Uterus (tissue), 2 donors: ENCODE measurements at regions not wholly inside any gene's neighbourhood (a gene's known extent, or its start where the extent isn't known, plus 50 kb on each side); places are given as distances from the start of the nearest gene placed in this dataset.

Experiments used
- POLR2A ChIP-seq, 2 donors: fragments of 450-650 bp; IDR thresholded peaks; one replicate each; pipeline ENCODE4 v1.6.1; 2016; ENCODE audit warnings: antibody characterized with exemption in 2 of 2, mild to moderate bottlenecking in 1 of 2, moderate library complexity in 1 of 2
- TF ChIP-seq, protein P1 (sequence below), 4 experiments: fragments of 200-600 bp in 2 of 4; fragments of 450-650 bp in 2 of 4; sonication (generic) in 2 of 4; IDR thresholded peaks; one replicate each; pipeline ENCODE4 v1.5.1; 2016 to 2019; ENCODE audit warnings: antibody characterized with exemption in 4 of 4, mild to moderate bottlenecking in 2 of 4, moderate library complexity in 1 of 4

DNA sequence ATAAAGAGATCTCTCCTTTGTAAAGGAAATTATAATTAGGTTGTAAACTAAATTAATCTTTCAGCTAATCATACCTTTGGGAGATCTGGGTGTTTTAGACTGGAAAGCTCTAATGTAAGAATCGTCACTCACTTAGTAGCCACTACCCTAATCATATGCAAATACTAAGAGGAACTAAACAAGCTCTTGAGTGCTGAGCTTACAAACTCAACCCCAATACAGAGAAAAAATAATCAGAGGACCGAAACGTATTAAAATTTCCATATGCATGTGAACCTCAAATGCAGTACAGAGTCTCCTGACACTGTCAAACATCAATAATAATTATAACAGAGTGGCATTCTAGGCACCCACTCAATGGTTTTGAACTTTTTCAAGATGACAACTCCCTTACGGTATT, 235.3 kb upstream of the FOXN3 start:
- TF ChIP-seq, protein P1, sequence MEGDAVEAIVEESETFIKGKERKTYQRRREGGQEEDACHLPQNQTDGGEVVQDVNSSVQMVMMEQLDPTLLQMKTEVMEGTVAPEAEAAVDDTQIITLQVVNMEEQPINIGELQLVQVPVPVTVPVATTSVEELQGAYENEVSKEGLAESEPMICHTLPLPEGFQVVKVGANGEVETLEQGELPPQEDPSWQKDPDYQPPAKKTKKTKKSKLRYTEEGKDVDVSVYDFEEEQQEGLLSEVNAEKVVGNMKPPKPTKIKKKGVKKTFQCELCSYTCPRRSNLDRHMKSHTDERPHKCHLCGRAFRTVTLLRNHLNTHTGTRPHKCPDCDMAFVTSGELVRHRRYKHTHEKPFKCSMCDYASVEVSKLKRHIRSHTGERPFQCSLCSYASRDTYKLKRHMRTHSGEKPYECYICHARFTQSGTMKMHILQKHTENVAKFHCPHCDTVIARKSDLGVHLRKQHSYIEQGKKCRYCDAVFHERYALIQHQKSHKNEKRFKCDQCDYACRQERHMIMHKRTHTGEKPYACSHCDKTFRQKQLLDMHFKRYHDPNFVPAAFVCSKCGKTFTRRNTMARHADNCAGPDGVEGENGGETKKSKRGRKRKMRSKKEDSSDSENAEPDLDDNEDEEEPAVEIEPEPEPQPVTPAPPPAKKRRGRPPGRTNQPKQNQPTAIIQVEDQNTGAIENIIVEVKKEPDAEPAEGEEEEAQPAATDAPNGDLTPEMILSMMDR (IDR thresholded peaks at IDR 0.05): no peak
- TF ChIP-seq POLR2A (IDR thresholded peaks at IDR 0.05): no peak
